ENCODE measurements at regions not wholly inside any gene's neighbourhood (a gene's known extent, or its start where the extent isn't known, plus 50 kb on each side); places are given as distances from the start of the nearest gene placed in this dataset.

- Histone ChIP-seq H3K36me3 (ENCODE audit: control insufficient read depth, insufficient read depth, low read length) (no peaks in the 10 kb centered on the region), H3K27me3 (ENCODE audit: control insufficient read depth, insufficient read depth, low read length) (no peaks in the 10 kb centered on the region), H3K4me3 (ENCODE audit: low read depth, low read length) (no peak overlapping the region)
- ChIA-PET CTCF (interaction anchor here (1.0 kb wide), 1 partner anchor 9 kb away, joined by 3 read pairs; no protein-coding TSS in a partner anchor), POLR2A (no interaction called here)
- TF ChIP-seq CTCF (IDR thresholded peaks at IDR 0.05; ENCODE audit: insufficient read depth, low read depth, low read length) = no peak
- no peak for DNase-seq (ENCODE audit: low read depth)
These were observed 162.7 kb upstream of the SGK1 start for GRCh38 chr6:134480593-134480992.

GRCh38 chr6:134478764-134479399, 161.0 kb upstream of the SGK1 start:
- H3K36me3 ChIP-seq (ENCODE audit: control insufficient read depth, insufficient read depth, low read length) = no peaks in the 10 kb centered on the region
- CTCF ChIA-PET = interaction anchor here (0.8 to 1.2 kb wide), 2 partner anchors 13 to 159 kb away, joined by 3 to 4 read pairs; no protein-coding TSS in a partner anchor
- TF ChIP-seq CTCF (IDR thresholded peaks at IDR 0.05; ENCODE audit: insufficient read depth, low read depth, low read length) = no peak
- POLR2A ChIA-PET = no interaction called here
- H3K4me3 ChIP-seq (ENCODE audit: low read depth, low read length) = no peak overlapping the region
- H3K27me3 ChIP-seq (ENCODE audit: control insufficient read depth, insufficient read depth, low read length) = no peaks in the 10 kb centered on the region
- no peak for DNase-seq (ENCODE audit: low read depth)

- no peak for DNase-seq (ENCODE audit: low read depth)
- TF ChIP-seq CTCF (IDR thresholded peaks at IDR 0.05; ENCODE audit: insufficient read depth, low read depth, low read length) = no peak
- Histone ChIP-seq H3K4me3 (ENCODE audit: low read depth, low read length) (no peak overlapping the region), H3K27me3 (ENCODE audit: control insufficient read depth, insufficient read depth, low read length) (no peaks in the 10 kb centered on the region), H3K36me3 (ENCODE audit: control insufficient read depth, insufficient read depth, low read length) (no peaks in the 10 kb centered on the region)
- ChIA-PET POLR2A (no interaction called here), CTCF (interaction anchor here (1.2 kb wide), 1 partner anchor 13 kb away, joined by 4 read pairs; no protein-coding TSS in a partner anchor)
These were observed 160.2 kb upstream of the SGK1 start for GRCh38 chr6:134477991-134478635.

GRCh38 chr6:134474955-134475354, 157.0 kb upstream of the SGK1 start:
- ChIA-PET CTCF (interaction anchor here (1.3 kb wide), 1 partner anchor 17 kb away, joined by 3 read pairs; no protein-coding TSS in a partner anchor), POLR2A (no interaction called here)
- no peaks in the 10 kb centered on the region for H3K27me3 ChIP-seq (ENCODE audit: control insufficient read depth, insufficient read depth, low read length)
- H3K36me3 ChIP-seq (ENCODE audit: control insufficient read depth, insufficient read depth, low read length) = no peaks in the 10 kb centered on the region
- DNase-seq (ENCODE audit: low read depth) = no peak
- no peak for TF ChIP-seq CTCF (IDR thresholded peaks at IDR 0.05; ENCODE audit: insufficient read depth, low read depth, low read length)
- H3K4me3 ChIP-seq (ENCODE audit: low read depth, low read length) = no peak overlapping the region

GRCh38 chr6:134472661-134473060, 154.7 kb upstream of the SGK1 start:
- ChIA-PET CTCF (interaction anchor here (0.6 kb wide), 1 partner anchor 88 kb away, joined by 3 read pairs; no protein-coding TSS in a partner anchor), POLR2A (no interaction called here)
- DNase-seq (ENCODE audit: low read depth) = no peak
- no peak overlapping the region for H3K4me3 ChIP-seq (ENCODE audit: low read depth, low read length)
- no peaks in the 10 kb centered on the region for H3K27me3 ChIP-seq (ENCODE audit: control insufficient read depth, insufficient read depth, low read length)
- no peak for TF ChIP-seq CTCF (IDR thresholded peaks at IDR 0.05; ENCODE audit: insufficient read depth, low read depth, low read length)
- H3K36me3 ChIP-seq (ENCODE audit: control insufficient read depth, insufficient read depth, low read length) = no peaks in the 10 kb centered on the region

All from BJ (cell line).